Panc1 (cell line): ENCODE measurements at regions not wholly inside any gene's neighbourhood (a gene's known extent, or its start where the extent isn't known, plus 50 kb on each side); places are given as distances from the start of the nearest gene placed in this dataset.
"Not testable (repeated sequence)": the region's sequence is repeated elsewhere in the genome, so short reads cannot be mapped to it uniquely, and the experiment has no call there.

ENCODE experiments used
- ATAC-seq: fragments of 200-7000 bp; cut with Tn5 transposase; 2 replicates; pipeline ENCODE4 v1.9.1; 2020; ENCODE audit warnings: mild to moderate bottlenecking, moderate library complexity
- BruUV-seq: library from RNA; stranded (reverse); fragments of 400-500 nt; replicated peaks from 2 replicates; lab custom pipeline; 2021; lab: Mats Ljungman, UMichigan
- CTCF ChIA-PET: fragments of 300-600 bp; sonication (Branson Sonifier 250); formaldehyde crosslinking; loops from one replicate; lab custom pipeline; 2022; ENCODE audit warnings: antibody characterized with exemption; lab: Charles Lee
- POLR2A ChIA-PET: fragments of 300-600 bp; sonication (Branson Sonifier 250); formaldehyde crosslinking; loops from one replicate; lab custom pipeline; 2022; ENCODE audit warnings: antibody characterized with exemption; lab: Charles Lee
- DNase-seq: peaks from one replicate; pipeline ENCODE4 v3.0.0-alpha.2; 2010; ENCODE audit warnings: low read depth, low spot score
- H3K27ac ChIP-seq: 2 replicates; pipeline ENCODE4 v1.5.1; 2011; ENCODE audit warnings: mild to moderate bottlenecking, low read length, inconsistent platforms
- H3K27me3 ChIP-seq: fragments of 200-500 bp; sonication (Bioruptor generic); 2 replicates; pipeline ENCODE4 v1.6.0; 2014; ENCODE audit warnings: low read length, inconsistent platforms; ENCODE audit not compliant: control insufficient read depth, insufficient read depth
- H3K36me3 ChIP-seq: fragments of 200-500 bp; sonication (Bioruptor generic); 2 replicates; pipeline ENCODE4 v1.5.1; 2014; ENCODE audit warnings: inconsistent platforms, mild to moderate bottlenecking, low read length, moderate library complexity; ENCODE audit not compliant: control insufficient read depth, insufficient read depth
- H3K4me1 ChIP-seq: 2 replicates; pipeline ENCODE4 v1.5.1; 2011; ENCODE audit warnings: inconsistent platforms, mild to moderate bottlenecking, low read length, moderate library complexity; ENCODE audit not compliant: control insufficient read depth, insufficient read depth
- H3K4me3 ChIP-seq, 2 experiments: 2 replicates each; pipeline ENCODE4 v1.5.1; 2011 to 2012; ENCODE audit warnings: low read depth in 2 of 2, low read length in 2 of 2, mild to moderate bottlenecking in 2 of 2, inconsistent platforms in 1 of 2, moderate library complexity in 1 of 2
- H3K9me3 ChIP-seq: fragments of 200-500 bp; sonication (Bioruptor generic); 2 replicates; pipeline ENCODE4 v1.5.1; 2014; ENCODE audit warnings: low read depth, mild to moderate bottlenecking, inconsistent platforms, low read length, moderate library complexity; ENCODE audit not compliant: control insufficient read depth, insufficient read depth
- POLR2AphosphoS5 ChIP-seq: IDR thresholded peaks from 2 replicates; pipeline ENCODE4 v1.6.1; 2012; ENCODE audit warnings: mild to moderate bottlenecking, low read depth, low read length, moderate library complexity
- SIN3A ChIP-seq: IDR thresholded peaks from 2 replicates; pipeline ENCODE4 v1.6.1; 2012; ENCODE audit warnings: low read depth, mild to moderate bottlenecking, low read length, moderate library complexity, borderline replicate concordance; ENCODE audit not compliant: insufficient read depth
- TCF7L2 ChIP-seq: IDR thresholded peaks from 2 replicates; pipeline ENCODE4 v1.6.1; 2011; ENCODE audit warnings: mild to moderate bottlenecking, low read depth, low read length, inconsistent platforms
- in situ Hi-C: cut with HindIII; loops from 2 replicates; pipeline ENCODE4 v1.10.0; 2016; ENCODE audit warnings: low sequenced_read_pairs, low pct_unique_long_range_greater_than_20kb
- intact Hi-C: fragments of 100-400 bp; cut with micrococcal nuclease; formaldehyde crosslinking; loops from one replicate; pipeline ENCODE4 v1.10.0; 2022; ENCODE audit not compliant: unreplicated experiment
- TF ChIP-seq, protein P1 (sequence below), 2 experiments: IDR thresholded peaks; 2 replicates each; pipeline ENCODE4 v1.6.1; 2011 to 2012; ENCODE audit warnings: low read depth in 2 of 2, control low read depth in 1 of 2, low read length in 1 of 2, mild to moderate bottlenecking in 1 of 2, moderate library complexity in 1 of 2; ENCODE audit not compliant: insufficient read depth in 1 of 2
- TF ChIP-seq, protein P2 (sequence below): fragments of 450-650 bp; IDR thresholded peaks from 2 replicates; pipeline ENCODE4 v1.5.1; 2017; ENCODE audit warnings: mild to moderate bottlenecking

- no peak for DNase-seq
- H3K27ac ChIP-seq = no peak overlapping the region
- H3K27me3 ChIP-seq = peaks cover 5% of the 10 kb centered on the region; the same call in 1 of the 2 replicates
- POLR2A ChIA-PET = no interaction called here
- CTCF ChIA-PET = no interaction called here
- in situ Hi-C loops = no loop called here
- BruUV-seq = no TSS peak
- H3K36me3 ChIP-seq = no peaks in the 10 kb centered on the region
- H3K4me1 ChIP-seq = no peaks in the 10 kb centered on the region
- intact Hi-C loops = no loop called here
- H3K9me3 ChIP-seq = no peaks in the 10 kb centered on the region
- no peak overlapping the region for H3K4me3 ChIP-seq
- TF ChIP-seq, protein P1, sequence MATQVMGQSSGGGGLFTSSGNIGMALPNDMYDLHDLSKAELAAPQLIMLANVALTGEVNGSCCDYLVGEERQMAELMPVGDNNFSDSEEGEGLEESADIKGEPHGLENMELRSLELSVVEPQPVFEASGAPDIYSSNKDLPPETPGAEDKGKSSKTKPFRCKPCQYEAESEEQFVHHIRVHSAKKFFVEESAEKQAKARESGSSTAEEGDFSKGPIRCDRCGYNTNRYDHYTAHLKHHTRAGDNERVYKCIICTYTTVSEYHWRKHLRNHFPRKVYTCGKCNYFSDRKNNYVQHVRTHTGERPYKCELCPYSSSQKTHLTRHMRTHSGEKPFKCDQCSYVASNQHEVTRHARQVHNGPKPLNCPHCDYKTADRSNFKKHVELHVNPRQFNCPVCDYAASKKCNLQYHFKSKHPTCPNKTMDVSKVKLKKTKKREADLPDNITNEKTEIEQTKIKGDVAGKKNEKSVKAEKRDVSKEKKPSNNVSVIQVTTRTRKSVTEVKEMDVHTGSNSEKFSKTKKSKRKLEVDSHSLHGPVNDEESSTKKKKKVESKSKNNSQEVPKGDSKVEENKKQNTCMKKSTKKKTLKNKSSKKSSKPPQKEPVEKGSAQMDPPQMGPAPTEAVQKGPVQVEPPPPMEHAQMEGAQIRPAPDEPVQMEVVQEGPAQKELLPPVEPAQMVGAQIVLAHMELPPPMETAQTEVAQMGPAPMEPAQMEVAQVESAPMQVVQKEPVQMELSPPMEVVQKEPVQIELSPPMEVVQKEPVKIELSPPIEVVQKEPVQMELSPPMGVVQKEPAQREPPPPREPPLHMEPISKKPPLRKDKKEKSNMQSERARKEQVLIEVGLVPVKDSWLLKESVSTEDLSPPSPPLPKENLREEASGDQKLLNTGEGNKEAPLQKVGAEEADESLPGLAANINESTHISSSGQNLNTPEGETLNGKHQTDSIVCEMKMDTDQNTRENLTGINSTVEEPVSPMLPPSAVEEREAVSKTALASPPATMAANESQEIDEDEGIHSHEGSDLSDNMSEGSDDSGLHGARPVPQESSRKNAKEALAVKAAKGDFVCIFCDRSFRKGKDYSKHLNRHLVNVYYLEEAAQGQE (IDR thresholded peaks at IDR 0.05; ENCODE audit: insufficient read depth in 1 of 2, low read depth in 2 of 2, low read length in 1 of 2) = no peak
- no peak for TF ChIP-seq POLR2AphosphoS5
- no peak for ATAC-seq
Measured at GRCh38 chr7:106582365-106582764, 78.6 kb downstream of the CCDC71L start.

DNA sequence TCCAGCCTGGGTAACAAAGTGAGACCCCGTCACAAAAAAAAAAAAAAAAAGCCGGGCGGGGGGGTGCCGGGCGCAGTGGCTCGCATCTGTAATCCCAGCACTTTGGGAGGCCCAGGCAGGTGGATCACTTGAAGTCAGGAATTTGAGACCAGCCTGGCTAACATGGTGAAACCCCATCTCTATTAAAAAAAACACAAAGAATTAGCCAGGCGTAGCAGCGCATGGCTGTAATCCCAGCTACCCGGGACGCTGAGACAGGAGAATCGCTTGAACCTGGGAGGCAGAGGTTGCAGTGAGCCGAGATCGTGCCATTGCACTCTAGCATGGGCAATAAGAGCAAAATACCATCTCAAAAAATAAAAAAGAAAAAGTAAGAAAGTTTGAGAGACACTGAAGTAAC is 81.9 kb downstream of the CCDC71L start:
- H3K9me3 ChIP-seq, H3K4me3 ChIP-seq, DNase-seq, CTCF ChIA-PET, intact Hi-C loops, ATAC-seq, H3K36me3 ChIP-seq, H3K4me1 ChIP-seq, in situ Hi-C loops, POLR2A ChIA-PET, H3K27me3 ChIP-seq, H3K27ac ChIP-seq, BruUV-seq: not testable (repeated sequence)

- Histone ChIP-seq H3K9me3 (no peaks in the 10 kb centered on the region), H3K4me1 (no peaks in the 10 kb centered on the region), H3K27me3 (peaks cover 2% of the 10 kb centered on the region; the same call in 1 of the 2 replicates), H3K27ac (no peak overlapping the region), H3K36me3 (no peaks in the 10 kb centered on the region), H3K4me3 (no peak overlapping the region)
- DNase-seq (no peak), ATAC-seq (no peak)
- TF ChIP-seq TCF7L2 (no peak), SIN3A (no peak), POLR2AphosphoS5 (no peak)
- TF ChIP-seq, protein P2, sequence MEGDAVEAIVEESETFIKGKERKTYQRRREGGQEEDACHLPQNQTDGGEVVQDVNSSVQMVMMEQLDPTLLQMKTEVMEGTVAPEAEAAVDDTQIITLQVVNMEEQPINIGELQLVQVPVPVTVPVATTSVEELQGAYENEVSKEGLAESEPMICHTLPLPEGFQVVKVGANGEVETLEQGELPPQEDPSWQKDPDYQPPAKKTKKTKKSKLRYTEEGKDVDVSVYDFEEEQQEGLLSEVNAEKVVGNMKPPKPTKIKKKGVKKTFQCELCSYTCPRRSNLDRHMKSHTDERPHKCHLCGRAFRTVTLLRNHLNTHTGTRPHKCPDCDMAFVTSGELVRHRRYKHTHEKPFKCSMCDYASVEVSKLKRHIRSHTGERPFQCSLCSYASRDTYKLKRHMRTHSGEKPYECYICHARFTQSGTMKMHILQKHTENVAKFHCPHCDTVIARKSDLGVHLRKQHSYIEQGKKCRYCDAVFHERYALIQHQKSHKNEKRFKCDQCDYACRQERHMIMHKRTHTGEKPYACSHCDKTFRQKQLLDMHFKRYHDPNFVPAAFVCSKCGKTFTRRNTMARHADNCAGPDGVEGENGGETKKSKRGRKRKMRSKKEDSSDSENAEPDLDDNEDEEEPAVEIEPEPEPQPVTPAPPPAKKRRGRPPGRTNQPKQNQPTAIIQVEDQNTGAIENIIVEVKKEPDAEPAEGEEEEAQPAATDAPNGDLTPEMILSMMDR = no peak
- TF ChIP-seq, protein P1 (IDR thresholded peaks at IDR 0.05; ENCODE audit: insufficient read depth in 1 of 2, low read depth in 2 of 2, low read length in 1 of 2) = no peak
- in situ Hi-C loops (no loop called here), intact Hi-C loops (no loop called here)
- no TSS peak for BruUV-seq
- POLR2A ChIA-PET = no interaction called here
- CTCF ChIA-PET = no interaction called here
Measured at GRCh38 chr7:106575138-106575823, 85.7 kb downstream of the CCDC71L start.
